Stimulated activated memory B cell treated with anti-CD40 and anti-IgM and Interleukin-4, amounts not matched to agents 10 μg/mL and 1 μg/mL and 100 μg/mL, for 72 hours (primary cell): ENCODE measurements at regions not wholly inside any gene's neighbourhood (a gene's known extent, or its start where the extent isn't known, plus 50 kb on each side); places are given as distances from the start of the nearest gene placed in this dataset.

Source experiments
- ATAC-seq: fragments of 150-1000 bp; cut with Tn5 transposase; 2 replicates; pipeline ENCODE4 v1.10.0; 2021
- H3K27ac Mint-ChIP-seq: one replicate; pipeline ENCODE4 v1.8.0; 2022; ENCODE audit warnings: mild to moderate bottlenecking, mixed read lengths
- H3K27me3 Mint-ChIP-seq: one replicate; pipeline ENCODE4 v1.8.0; 2022; ENCODE audit warnings: mixed read lengths
- H3K36me3 Mint-ChIP-seq: one replicate; pipeline ENCODE4 v1.8.0; 2022; ENCODE audit warnings: mixed read lengths
- H3K4me1 Mint-ChIP-seq: one replicate; pipeline ENCODE4 v1.8.0; 2022; ENCODE audit warnings: mixed read lengths
- H3K4me3 Mint-ChIP-seq: one replicate; pipeline ENCODE4 v1.8.0; 2022; ENCODE audit warnings: mild to moderate bottlenecking, moderate library complexity, mixed read lengths
- H3K9me3 Mint-ChIP-seq: one replicate; pipeline ENCODE4 v1.8.0; 2022; ENCODE audit warnings: mixed read lengths

DNA sequence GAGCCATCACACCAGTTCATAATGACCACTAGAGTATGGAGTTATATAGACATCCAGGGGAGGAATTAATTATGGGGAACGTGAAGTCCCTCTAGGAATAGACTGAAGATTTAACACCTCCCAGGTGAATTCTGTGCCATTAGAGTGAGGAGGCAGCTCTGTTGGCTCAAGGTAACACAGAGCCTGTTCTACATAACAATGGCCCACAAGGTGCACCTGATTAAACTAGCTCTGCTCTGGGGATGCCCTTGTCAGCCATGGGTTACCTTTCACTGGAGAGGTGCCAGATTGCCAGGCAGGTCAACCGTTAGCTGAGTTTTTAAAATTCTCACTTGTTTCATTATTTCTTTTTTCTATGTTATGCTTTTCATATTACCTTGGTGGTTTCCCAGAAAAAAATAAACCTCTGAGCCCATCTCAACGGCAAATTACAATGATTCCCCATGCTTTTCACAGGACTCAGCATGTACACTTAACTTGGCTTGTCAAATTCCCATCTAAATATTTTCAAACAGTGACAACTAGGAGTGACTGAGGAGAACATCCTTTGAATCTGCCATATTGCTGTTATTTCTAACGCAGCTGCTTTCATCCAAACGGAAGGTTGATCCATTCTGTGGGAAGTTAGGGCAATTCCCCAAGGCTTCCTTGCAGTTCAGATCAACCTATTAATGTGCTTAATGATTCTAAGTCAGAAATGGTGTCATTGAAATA, 512.9 kb downstream of the MCTP2 start:
- ATAC-seq, result no peak
- no peaks in the 10 kb centered on the region for H3K9me3 Mint-ChIP-seq
- H3K4me3 Mint-ChIP-seq, result no peak overlapping the region
- no peaks in the 10 kb centered on the region for H3K4me1 Mint-ChIP-seq
- no peak overlapping the region for H3K27ac Mint-ChIP-seq
- no peaks in the 10 kb centered on the region for H3K36me3 Mint-ChIP-seq
- no peaks in the 10 kb centered on the region for H3K27me3 Mint-ChIP-seq

DNA sequence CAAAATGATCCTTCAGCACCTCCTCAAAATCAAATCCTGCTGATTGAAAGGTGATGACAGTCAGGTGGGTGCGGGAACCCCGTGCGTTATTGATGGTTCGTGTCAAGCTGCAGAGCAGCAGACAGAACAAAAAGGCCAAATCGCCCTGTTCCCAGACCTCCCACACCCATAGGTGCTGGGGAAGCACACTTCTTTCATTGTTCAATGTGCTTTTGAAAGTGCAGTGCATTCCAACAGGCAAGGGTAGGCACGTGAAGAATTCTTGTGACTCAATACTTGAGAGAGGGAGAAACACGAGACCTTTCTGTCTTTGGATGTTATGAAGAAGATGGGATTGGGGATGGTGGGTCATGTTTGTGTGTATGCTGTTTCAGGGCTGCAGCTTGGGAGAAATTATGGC, 514.0 kb downstream of the MCTP2 start:
- H3K9me3 Mint-ChIP-seq, result no peaks in the 10 kb centered on the region
- no peaks in the 10 kb centered on the region for H3K36me3 Mint-ChIP-seq
- H3K27ac Mint-ChIP-seq, result no peak overlapping the region
- no peak for ATAC-seq
- no peaks in the 10 kb centered on the region for H3K27me3 Mint-ChIP-seq
- no peaks in the 10 kb centered on the region for H3K4me1 Mint-ChIP-seq
- H3K4me3 Mint-ChIP-seq, result no peak overlapping the region

GRCh38 chr15:94747510-94747909, 516.1 kb downstream of the MCTP2 start:
- Mint-ChIP-seq H3K27me3 (no peaks in the 10 kb centered on the region), H3K4me1 (no peaks in the 10 kb centered on the region), H3K36me3 (no peaks in the 10 kb centered on the region), H3K9me3 (peaks cover 4% of the 10 kb centered on the region), H3K4me3 (no peak overlapping the region), H3K27ac (no peak overlapping the region)
- no peak for ATAC-seq

DNA sequence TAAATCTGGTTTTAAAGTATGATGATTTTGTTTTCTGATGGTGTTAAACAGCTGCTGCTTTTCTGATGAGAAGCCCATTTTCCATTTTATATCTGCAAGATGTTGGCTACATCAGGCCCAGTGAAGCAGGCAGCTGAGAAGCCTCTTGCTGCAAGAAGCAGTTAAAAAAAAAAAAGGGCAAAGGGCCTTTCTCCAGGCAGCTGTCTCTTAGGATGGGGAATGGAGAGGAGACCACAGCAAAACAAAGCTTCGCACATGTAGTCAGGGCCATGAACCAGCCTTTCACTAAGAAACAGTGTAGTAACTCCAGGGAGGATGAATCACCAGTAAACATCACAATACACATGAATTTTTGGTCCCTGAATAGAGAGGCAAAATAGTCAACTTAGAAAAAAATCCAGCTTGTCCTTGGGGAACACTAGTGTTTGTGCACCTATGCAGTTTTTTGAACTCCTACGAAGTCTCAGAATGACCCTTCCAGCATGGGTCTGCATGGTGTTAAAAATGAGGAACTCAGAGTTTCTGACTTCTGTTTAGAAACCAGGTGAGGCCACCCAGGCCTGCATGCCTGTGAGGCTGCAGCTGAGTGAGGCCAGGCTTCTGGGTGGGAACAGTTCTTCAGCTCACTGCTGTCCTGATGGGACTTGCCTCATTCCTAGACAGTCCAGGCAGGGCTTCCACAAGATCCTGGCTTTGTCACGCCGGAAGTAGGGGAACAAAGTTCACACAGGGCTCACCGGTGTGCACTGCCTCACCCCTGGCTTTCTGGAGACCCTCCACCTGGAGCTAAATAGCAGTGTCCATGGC, 518.7 kb downstream of the MCTP2 start:
- no peaks in the 10 kb centered on the region for H3K27me3 Mint-ChIP-seq
- no peaks in the 10 kb centered on the region for H3K4me1 Mint-ChIP-seq
- peak; percentile 76 for ATAC-seq
- H3K36me3 Mint-ChIP-seq, result no peaks in the 10 kb centered on the region
- H3K27ac Mint-ChIP-seq, result no peak overlapping the region
- H3K4me3 Mint-ChIP-seq, result no peak overlapping the region
- peaks cover 8% of the 10 kb centered on the region for H3K9me3 Mint-ChIP-seq

- ATAC-seq, result no peak
- H3K27ac Mint-ChIP-seq, result no peak overlapping the region
- no peak overlapping the region for H3K4me3 Mint-ChIP-seq
- H3K9me3 Mint-ChIP-seq, result no peaks in the 10 kb centered on the region
- no peaks in the 10 kb centered on the region for H3K36me3 Mint-ChIP-seq
- no peaks in the 10 kb centered on the region for H3K4me1 Mint-ChIP-seq
- H3K27me3 Mint-ChIP-seq, result no peaks in the 10 kb centered on the region
Measured at GRCh38 chr15:94760348-94760747, 529.0 kb downstream of the MCTP2 start.

- Mint-ChIP-seq H3K4me3 (no peak overlapping the region), H3K36me3 (no peaks in the 10 kb centered on the region), H3K9me3 (no peaks in the 10 kb centered on the region), H3K27me3 (no peaks in the 10 kb centered on the region), H3K4me1 (no peaks in the 10 kb centered on the region), H3K27ac (no peak overlapping the region)
- no peak for ATAC-seq
Measured at GRCh38 chr15:94761574-94761973, 530.2 kb downstream of the MCTP2 start.

- no peaks in the 10 kb centered on the region for H3K4me1 Mint-ChIP-seq
- H3K27me3 Mint-ChIP-seq, result no peaks in the 10 kb centered on the region
- H3K36me3 Mint-ChIP-seq, result no peaks in the 10 kb centered on the region
- H3K4me3 Mint-ChIP-seq, result no peak overlapping the region
- ATAC-seq, result no peak
- no peak overlapping the region for H3K27ac Mint-ChIP-seq
- H3K9me3 Mint-ChIP-seq, result no peaks in the 10 kb centered on the region
Measured at GRCh38 chr15:94769089-94769488, 537.7 kb downstream of the MCTP2 start.

DNA sequence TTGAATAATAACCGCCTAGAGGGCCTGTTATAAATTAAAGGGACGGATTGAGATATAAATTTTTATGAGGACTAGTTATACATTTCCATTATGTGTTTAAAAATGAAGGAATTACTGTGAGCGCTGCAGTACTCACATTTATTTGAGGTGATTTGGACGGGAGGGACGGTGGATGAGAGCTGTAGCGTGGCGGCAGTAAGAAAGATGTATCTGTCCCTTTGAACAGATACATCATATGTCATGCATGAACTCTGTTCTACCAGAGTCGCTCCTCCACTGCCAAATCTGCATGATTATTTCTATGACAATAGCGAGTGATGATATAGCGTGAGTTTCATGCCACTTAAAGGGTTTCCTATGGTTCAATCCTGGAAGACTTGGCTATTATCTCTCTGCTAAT, 538.8 kb downstream of the MCTP2 start:
- no peaks in the 10 kb centered on the region for H3K27me3 Mint-ChIP-seq
- H3K36me3 Mint-ChIP-seq, result no peaks in the 10 kb centered on the region
- H3K9me3 Mint-ChIP-seq, result no peaks in the 10 kb centered on the region
- H3K27ac Mint-ChIP-seq, result no peak overlapping the region
- no peak for ATAC-seq
- no peak overlapping the region for H3K4me3 Mint-ChIP-seq
- H3K4me1 Mint-ChIP-seq, result no peaks in the 10 kb centered on the region

DNA sequence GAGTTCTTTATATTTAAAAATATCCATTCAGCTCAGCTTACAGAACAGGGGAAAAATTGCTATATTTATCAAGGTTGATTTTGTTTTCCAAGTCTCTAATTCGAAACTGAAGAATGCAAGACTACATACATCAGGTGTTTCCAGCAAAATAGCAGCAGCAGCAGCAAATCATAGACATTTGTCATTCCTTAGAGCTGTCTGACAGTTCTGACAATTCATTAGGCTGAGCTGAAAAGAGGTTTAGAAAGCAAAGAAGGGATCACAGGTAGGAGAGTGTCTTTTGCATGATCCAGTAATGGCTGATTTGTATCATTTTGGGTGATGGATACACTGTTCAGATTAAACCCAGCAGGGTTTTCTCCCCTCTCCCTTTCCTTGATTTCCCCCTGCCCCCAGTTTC, 545.7 kb downstream of the MCTP2 start:
- no peaks in the 10 kb centered on the region for H3K4me1 Mint-ChIP-seq
- ATAC-seq, result no peak
- H3K4me3 Mint-ChIP-seq, result no peak overlapping the region
- no peaks in the 10 kb centered on the region for H3K27me3 Mint-ChIP-seq
- H3K27ac Mint-ChIP-seq, result no peak overlapping the region
- peaks cover 4% of the 10 kb centered on the region for H3K9me3 Mint-ChIP-seq
- no peaks in the 10 kb centered on the region for H3K36me3 Mint-ChIP-seq

DNA sequence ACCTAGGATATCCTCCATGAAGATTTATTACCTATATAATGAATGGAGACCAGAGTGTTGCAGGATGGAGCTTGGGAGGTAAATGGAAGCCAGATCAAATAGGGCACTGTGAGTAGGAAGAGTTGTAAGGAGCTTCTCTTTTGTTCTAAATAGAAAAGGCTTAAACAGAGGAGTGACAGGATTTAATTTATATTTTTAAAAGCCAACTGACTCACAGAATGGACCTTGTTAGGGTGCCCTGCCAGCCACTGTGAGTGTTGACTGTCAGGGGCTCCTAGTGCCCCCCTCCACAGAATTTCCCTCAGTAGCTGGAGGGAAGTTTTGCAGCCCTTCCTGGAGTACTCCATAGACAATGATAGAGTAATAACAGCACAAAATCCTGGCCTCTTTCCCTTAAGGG, 547.5 kb downstream of the MCTP2 start:
- Mint-ChIP-seq H3K36me3 (no peaks in the 10 kb centered on the region), H3K27me3 (no peaks in the 10 kb centered on the region), H3K4me3 (no peak overlapping the region), H3K27ac (no peak overlapping the region), H3K4me1 (no peaks in the 10 kb centered on the region), H3K9me3 (peaks cover 4% of the 10 kb centered on the region)
- no peak for ATAC-seq

DNA sequence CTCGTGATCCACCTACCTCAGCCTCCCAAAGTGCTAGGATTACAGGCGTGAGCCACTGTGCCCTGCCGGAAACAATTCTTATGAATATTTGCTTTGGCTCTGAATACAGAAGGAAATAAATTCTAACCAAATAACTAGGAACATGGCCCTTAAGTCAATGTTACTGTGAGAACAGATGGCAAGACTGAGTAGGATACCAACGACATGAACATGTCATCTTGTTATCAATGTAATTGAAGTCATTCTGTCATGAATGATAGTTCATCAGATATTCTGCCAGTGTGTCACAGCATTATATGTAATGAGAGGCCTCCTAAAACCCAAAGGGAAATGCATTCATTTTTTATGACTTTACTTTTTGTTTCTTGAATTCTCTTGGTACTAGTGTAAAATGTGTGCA, 548.8 kb downstream of the MCTP2 start:
- Mint-ChIP-seq H3K36me3 (no peaks in the 10 kb centered on the region), H3K9me3 (peaks cover 4% of the 10 kb centered on the region), H3K27me3 (no peaks in the 10 kb centered on the region), H3K27ac (no peak overlapping the region), H3K4me1 (no peaks in the 10 kb centered on the region), H3K4me3 (no peak overlapping the region)
- no peak for ATAC-seq

DNA sequence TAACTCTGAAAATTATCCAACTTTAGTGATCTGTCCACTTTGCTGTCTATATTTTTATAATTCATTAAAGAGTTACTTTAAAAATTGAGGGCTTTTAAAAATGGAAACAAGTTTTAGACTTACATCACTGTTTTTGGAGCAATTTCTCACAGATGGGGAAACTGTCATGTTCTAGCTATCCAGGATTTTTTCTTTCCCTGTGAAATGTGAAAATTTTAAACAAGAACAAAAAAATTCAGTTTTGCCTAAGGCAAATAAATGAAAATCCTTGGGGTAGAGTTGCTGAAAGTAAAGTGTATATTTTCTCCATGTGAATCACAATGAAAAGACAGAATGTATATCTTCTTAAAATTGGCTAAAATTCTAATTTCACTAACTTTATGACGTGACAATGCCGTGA, 553.7 kb downstream of the MCTP2 start:
- no peak for ATAC-seq
- Mint-ChIP-seq H3K9me3 (peaks cover 13% of the 10 kb centered on the region), H3K4me3 (no peak overlapping the region), H3K27ac (no peak overlapping the region), H3K4me1 (no peaks in the 10 kb centered on the region), H3K27me3 (no peaks in the 10 kb centered on the region), H3K36me3 (no peaks in the 10 kb centered on the region)

GRCh38 chr15:94791008-94791407, 559.6 kb downstream of the MCTP2 start:
- Mint-ChIP-seq H3K27ac (no peak overlapping the region), H3K4me3 (no peak overlapping the region), H3K9me3 (peaks cover 10% of the 10 kb centered on the region), H3K36me3 (no peaks in the 10 kb centered on the region), H3K4me1 (no peaks in the 10 kb centered on the region), H3K27me3 (no peaks in the 10 kb centered on the region)
- ATAC-seq, result no peak

GRCh38 chr15:94791510-94791909, 560.1 kb downstream of the MCTP2 start:
- Mint-ChIP-seq H3K27me3 (no peaks in the 10 kb centered on the region), H3K4me3 (no peak overlapping the region), H3K4me1 (no peaks in the 10 kb centered on the region), H3K36me3 (no peaks in the 10 kb centered on the region), H3K27ac (no peak overlapping the region), H3K9me3 (peaks cover 10% of the 10 kb centered on the region)
- no peak for ATAC-seq

GRCh38 chr15:94792196-94792595, 560.8 kb downstream of the MCTP2 start:
- Mint-ChIP-seq H3K4me1 (no peaks in the 10 kb centered on the region), H3K27me3 (no peaks in the 10 kb centered on the region), H3K27ac (no peak overlapping the region), H3K36me3 (no peaks in the 10 kb centered on the region), H3K9me3 (peaks cover 10% of the 10 kb centered on the region), H3K4me3 (no peak overlapping the region)
- no peak for ATAC-seq

DNA sequence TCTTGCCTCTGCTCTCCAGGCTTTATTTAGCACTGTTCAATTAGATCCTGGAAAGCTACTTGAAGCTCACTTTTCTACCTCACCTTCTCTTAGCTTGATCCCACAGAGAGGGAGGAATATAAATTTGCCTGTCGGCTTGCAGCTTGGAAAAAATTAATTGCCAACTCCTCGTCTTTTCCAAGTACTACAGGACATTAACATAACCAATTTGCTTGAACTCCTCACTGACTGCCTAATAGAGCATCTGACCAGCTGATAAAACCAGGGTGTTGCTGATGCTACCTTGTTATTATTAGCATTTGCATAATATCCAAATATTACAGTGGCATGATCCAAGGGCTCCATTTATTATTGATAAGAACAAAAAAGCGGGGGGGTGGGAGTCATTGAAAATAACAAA, 561.8 kb downstream of the MCTP2 start:
- Mint-ChIP-seq H3K9me3 (peaks cover 10% of the 10 kb centered on the region), H3K4me3 (no peak overlapping the region), H3K27ac (no peak overlapping the region), H3K27me3 (no peaks in the 10 kb centered on the region), H3K4me1 (no peaks in the 10 kb centered on the region), H3K36me3 (no peaks in the 10 kb centered on the region)
- no peak for ATAC-seq
